A172 (cell line): ENCODE measurements at regions not wholly inside any gene's neighbourhood (a gene's known extent, or its start where the extent isn't known, plus 50 kb on each side); places are given as distances from the start of the nearest gene placed in this dataset.

ENCODE experiments used
- DNase-seq: peaks from one replicate; pipeline ENCODE4 v3.0.0-alpha.2; 2015; ENCODE audit warnings: low spot score

GRCh38 chr2:128472789-128473174, 154.1 kb upstream of the HS6ST1 start:
- no peak for DNase-seq

GRCh38 chr2:128473175-128474035, 154.7 kb upstream of the HS6ST1 start:
- DNase-seq, result no peak

GRCh38 chr2:128474036-128474955, 155.6 kb upstream of the HS6ST1 start:
- DNase-seq, result no peak

- no peak for DNase-seq
Measured at GRCh38 chr2:128474962-128475361, 156.3 kb upstream of the HS6ST1 start.

- no peak for DNase-seq
Measured at GRCh38 chr2:128475427-128476211, 157.0 kb upstream of the HS6ST1 start.

GRCh38 chr2:128477026-128477820, 158.6 kb upstream of the HS6ST1 start:
- DNase-seq, result no peak

- DNase-seq, result no peak
Measured at GRCh38 chr2:128477891-128478290, 159.2 kb upstream of the HS6ST1 start.

- no peak for DNase-seq
Measured at GRCh38 chr2:128485761-128486639, 167.3 kb upstream of the HS6ST1 start.

- DNase-seq, result no peak
Measured at GRCh38 chr2:128486640-128487375, 168.1 kb upstream of the HS6ST1 start.

GRCh38 chr2:128487650-128488387, 169.2 kb upstream of the HS6ST1 start:
- DNase-seq, result no peak

- no peak for DNase-seq
Measured at GRCh38 chr2:128488434-128488833, 169.8 kb upstream of the HS6ST1 start.

- no peak for DNase-seq
Measured at GRCh38 chr2:128489526-128490273, 171.0 kb upstream of the HS6ST1 start.

- DNase-seq, result no peak
Measured at GRCh38 chr2:128490321-128490720, 171.7 kb upstream of the HS6ST1 start.

- DNase-seq, result no peak
Measured at GRCh38 chr2:128490881-128491691, 172.4 kb upstream of the HS6ST1 start.

GRCh38 chr2:128491692-128492244, 173.1 kb upstream of the HS6ST1 start:
- no peak for DNase-seq

- DNase-seq, result no peak
Measured at GRCh38 chr2:128492966-128493811, 174.5 kb upstream of the HS6ST1 start.
